Glomerular visceral epithelial cell (primary cell): ENCODE measurements at regions not wholly inside any gene's neighbourhood (a gene's known extent, or its start where the extent isn't known, plus 50 kb on each side); places are given as distances from the start of the nearest gene placed in this dataset.

Source experiments
- DNase-seq: peaks from one replicate; pipeline ENCODE4 v3.0.0-alpha.2; 2016; ENCODE audit errors: extremely low spot score

DNA sequence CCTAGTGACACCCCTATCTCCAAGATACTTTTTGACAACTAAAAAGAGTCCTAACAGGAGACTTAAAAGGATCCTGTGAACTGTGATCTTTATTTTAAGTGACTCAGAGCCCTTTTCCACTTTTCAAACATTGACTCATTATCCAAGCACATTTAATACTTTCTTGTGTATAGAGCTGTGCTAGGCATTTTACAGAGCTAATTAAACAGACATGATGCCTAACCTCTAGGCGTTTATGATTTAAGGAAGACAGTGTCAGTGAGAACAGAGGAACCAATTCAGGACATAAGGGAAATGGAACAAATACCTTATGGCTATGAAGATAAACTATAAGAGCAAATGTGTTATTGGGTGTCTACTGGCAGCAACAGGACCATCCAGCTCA is 282.6 kb downstream of the TPBG start:
- no peak for DNase-seq

DNA sequence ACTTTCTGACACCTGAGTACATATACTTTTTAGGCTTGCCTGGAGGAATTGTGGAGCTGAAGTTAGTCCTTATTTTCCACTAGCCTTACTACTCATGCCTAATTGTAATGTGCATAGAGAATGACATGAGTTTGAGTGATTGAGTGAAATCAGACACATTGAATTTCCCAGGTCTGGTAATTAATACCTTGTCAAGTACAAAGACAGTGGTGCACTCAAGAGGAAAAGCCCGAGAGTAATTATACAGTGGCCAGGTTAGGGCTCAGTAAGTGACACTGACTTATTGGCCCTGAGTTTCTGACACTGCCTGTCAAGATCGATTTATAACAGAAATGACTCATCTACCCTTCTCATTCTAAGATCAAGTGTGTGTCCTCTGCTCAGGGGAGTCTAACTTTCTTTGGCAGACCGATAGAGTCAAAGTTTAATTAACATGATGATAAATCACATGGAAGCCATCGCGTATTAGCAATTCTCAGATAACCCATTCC is 288.3 kb downstream of the TPBG start:
- no peak for DNase-seq

DNA sequence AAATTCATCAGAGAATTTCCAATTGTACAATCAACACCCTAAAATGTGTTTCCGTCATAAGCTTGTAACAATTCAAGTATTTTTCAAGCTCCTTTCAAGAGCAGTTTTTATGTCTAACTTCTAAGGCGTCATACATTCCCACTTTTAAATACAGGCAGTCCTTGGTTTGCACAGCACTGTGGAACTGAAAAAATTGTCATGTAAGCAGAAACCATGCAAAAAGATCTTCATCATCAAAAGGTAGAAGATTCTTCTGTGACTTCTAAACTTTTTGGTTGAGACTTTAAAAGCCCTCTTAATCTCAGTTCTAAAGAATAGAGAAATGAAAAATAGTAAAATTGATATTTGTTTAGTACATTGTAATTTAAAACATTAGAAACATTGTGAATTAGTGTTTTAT is 315.6 kb downstream of the TPBG start:
- no peak for DNase-seq

- DNase-seq = no peak
Measured at GRCh38 chr6:82680192-82680591, 316.6 kb downstream of the TPBG start.

GRCh38 chr6:82681119-82681714 is 317.6 kb downstream of the TPBG start:
- DNase-seq = no peak

DNA sequence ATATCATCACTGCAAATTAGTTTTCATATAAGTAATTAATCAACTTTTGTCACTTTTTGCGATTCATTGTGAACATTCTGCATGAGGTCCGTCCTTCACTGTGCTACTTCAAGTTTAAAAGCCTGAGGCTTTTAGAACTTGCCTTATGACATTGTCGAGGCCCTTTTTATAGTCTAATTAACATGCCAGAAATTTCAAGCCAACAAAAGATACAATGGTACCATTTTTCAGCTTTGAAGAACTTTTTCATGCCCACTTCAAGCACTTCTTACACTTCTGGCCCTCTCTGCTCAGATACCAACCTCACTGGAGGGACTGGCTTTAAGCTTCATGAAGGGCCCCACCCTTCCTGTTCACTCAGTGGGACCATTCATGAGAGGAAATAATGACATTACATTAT is 323.1 kb downstream of the TPBG start:
- no peak for DNase-seq

- DNase-seq = no peak
Measured at GRCh38 chr6:82687855-82688254, 324.2 kb downstream of the TPBG start.

DNA sequence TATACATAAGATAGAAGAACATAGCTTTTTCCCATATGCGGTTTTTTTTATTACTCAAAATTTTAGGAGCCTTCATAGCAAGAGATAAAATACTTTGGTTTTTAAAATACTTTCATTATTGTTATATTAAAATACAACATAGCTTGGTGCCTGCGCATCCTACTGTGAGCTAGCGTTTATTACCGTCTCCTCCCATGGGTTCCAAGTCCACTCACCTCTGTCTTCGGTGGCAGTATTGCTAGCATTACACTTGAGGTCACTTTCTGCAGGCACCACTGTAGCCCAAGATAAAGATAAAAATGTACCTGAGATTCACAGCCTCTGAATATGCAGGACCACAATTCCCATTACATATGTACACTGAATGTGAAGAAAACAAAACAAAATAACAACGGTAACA is 326.7 kb downstream of the TPBG start:
- no peak for DNase-seq

- DNase-seq = no peak
Measured at GRCh38 chr6:82691997-82692396, 328.4 kb downstream of the TPBG start.

- DNase-seq = no peak
Measured at GRCh38 chr6:82693094-82693493, 329.5 kb downstream of the TPBG start.

DNA sequence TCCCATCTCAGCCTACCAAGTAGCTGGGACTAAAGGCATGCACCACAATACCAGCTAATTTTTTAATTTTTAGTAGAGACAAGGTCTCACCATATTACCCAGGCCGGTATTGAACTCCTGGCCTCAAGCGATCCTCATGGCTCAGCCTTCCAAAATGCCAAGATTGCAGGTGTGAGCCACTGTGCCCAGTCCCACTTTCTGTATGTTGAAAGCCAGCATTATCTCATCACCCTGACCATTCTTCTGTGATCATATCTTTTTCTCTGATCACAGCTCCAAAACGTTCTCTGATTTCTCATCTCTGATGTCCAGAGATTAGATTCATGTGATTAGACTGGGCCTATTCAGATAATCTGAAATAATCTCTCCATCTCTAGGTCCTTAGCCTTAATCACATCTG is 337.7 kb downstream of the TPBG start:
- DNase-seq = no peak

- peak; percentile 21 for DNase-seq
Measured at GRCh38 chr6:82702574-82702973, 339.0 kb downstream of the TPBG start.

DNA sequence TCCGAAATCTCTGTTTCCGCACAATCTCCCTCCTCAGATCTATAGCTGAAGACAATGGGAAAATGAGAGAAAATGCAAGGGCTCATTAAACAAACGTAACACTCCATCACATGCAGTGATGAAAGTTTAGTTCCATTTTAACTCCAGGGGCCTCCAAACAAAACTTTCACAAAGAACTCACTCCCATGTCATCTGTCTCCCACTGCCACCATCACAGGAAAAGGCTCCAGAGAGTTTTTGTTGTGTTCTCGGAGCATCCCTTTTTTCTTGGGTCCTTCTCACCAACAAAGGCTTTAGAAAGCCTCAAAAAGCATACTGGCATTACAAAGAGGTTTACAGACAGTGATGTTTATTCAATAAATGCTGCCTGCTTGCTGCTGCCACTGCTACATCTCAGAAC is 339.6 kb downstream of the TPBG start:
- DNase-seq = no peak

- DNase-seq = no peak
Measured at GRCh38 chr6:82704045-82704444, 340.4 kb downstream of the TPBG start.

DNA sequence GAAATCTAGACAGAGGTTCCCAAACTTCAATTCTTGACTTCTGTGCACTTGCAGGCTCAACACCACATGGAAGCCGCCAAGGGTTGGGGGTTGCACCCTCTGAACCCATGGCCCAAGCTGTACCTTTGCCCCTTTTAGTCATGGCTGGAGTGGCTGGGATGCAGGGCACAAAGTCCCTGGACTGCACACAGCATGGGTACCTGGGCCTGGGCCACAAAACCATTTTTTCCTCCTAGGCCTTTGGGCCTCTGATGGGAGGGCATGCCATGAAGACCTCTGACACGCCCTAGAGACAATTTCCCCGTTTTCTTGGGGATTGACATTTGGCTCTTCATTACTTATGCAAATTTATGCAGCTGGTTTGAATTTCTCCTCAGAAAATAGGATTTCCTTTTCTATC is 342.0 kb downstream of the TPBG start:
- no peak for DNase-seq

DNA sequence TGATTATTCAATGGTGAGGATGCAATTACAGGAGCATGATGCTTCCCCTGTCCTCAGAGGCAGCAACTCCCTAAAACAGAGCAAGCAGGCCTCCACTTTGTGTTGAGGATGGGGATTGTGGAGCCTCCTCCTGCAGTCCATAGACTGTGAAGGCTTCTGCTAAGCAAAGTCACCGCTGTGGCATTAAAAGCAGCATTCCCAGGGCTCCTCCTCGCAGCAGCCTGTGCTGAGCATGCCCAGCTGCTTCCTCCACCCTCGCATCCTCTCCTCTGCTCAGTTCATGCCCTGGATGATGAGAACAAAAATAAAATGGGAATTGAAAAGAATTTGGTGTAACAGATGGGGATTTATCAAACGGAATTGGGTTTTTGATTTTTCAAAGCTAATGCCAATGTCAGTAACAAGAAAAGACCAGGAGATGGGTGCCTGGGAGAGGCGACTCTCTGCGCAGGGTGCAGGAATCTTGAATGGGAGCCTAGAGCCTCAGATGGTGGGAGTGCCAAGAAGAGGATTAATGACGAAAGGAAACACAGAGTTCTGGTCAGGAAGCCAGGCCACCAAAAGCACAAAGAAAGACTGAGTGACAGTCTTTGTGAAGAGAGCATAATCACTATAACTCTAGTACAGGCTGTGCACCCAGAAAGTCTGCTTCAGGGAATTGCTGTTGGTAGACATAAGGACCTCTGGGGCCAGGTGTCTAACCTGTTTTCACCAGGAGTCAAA is 347.6 kb downstream of the TPBG start:
- no peak for DNase-seq

DNA sequence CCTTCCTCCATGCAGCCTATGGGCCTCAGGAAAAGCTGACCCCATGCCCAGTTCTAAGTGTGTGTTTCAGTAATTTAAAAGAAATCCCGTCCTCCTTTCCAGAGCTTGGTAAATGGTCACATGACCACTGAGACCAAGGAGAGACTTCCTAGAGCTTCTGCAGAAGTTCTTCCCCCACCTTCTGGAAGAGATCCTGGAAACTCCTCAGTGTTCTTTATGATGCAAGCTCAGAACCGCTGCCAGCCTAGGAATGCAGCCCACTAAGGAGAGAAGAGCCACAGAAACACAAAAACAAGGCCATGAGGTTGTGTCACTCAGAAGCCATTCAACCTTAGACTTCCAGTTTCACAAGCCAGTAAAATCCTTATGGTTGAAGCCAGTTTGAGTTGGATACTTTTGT is 348.4 kb downstream of the TPBG start:
- DNase-seq = peak; percentile 45

- no peak for DNase-seq
Measured at GRCh38 chr6:82712389-82712788, 348.8 kb downstream of the TPBG start.

DNA sequence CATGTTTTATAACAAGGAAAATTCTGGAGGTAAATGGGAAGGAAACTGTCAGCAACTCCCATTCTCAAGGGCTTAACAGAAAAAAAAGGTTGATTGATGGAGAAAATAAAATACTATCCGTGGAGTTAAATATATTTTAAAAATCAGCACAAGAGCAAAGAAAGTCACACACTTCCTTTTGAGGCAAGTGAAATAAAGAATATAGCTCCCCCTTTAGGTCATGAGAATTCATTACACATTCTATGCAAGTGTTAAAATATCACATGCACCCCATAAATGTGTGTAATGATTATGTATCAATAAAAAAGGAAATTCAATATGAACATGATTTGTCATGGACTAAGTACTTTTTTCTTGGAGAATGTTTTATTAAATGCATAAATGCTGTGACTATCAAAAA is 349.2 kb downstream of the TPBG start:
- no peak for DNase-seq

- DNase-seq = no peak
Measured at GRCh38 chr6:82720992-82721391, 344.6 kb downstream of the UBE3D start.

- no peak for DNase-seq
Measured at GRCh38 chr6:82735790-82736189, 329.9 kb downstream of the UBE3D start.

GRCh38 chr6:82737965-82738364 is 327.7 kb downstream of the UBE3D start:
- DNase-seq = no peak

- DNase-seq = no peak
Measured at GRCh38 chr6:82738773-82739172, 326.9 kb downstream of the UBE3D start.

DNA sequence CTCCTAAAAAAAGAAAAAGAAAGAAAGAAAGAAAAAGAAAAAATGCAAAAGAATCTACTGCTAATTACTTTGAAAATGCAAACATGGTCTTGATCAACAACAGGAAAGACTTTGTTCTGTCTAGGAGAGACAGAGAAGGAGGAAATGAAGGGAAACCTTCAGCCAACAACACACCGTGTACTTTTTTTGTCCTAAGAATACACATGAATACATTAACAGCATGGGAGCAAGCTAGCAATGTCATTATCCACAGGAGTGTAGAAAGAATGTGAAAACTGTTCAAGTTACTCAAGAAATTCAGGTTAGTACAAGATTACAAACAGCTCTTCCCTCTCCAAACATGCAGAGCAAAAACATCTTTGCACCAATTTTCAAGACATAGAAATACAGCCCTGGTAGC is 326.3 kb downstream of the UBE3D start:
- DNase-seq = no peak
